H9 (cell line): ENCODE measurements at regions not wholly inside any gene's neighbourhood (a gene's known extent, or its start where the extent isn't known, plus 50 kb on each side); places are given as distances from the start of the nearest gene placed in this dataset.

Experiments
- DNase-seq: peaks from one replicate; pipeline ENCODE4 v3.0.0-alpha.2; 2017
- H2AFZ ChIP-seq: one replicate; pipeline ENCODE4 v1.6.1; 2013; ENCODE audit warnings: mild to moderate bottlenecking, low read length, control low read depth, moderate library complexity
- H2AK5ac ChIP-seq: 2 replicates; pipeline ENCODE4 v1.6.1; 2013; ENCODE audit warnings: low read length, control low read depth, mixed read lengths; ENCODE audit not compliant: insufficient read length
- H2BK120ac ChIP-seq: one replicate; pipeline ENCODE4 v1.6.1; 2013; ENCODE audit warnings: low read depth, mild to moderate bottlenecking, low read length, control low read depth, inconsistent platforms; ENCODE audit not compliant: poor library complexity, severe bottlenecking
- H2BK12ac ChIP-seq: 2 replicates; pipeline ENCODE4 v1.6.1; 2013; ENCODE audit warnings: low read length, control low read depth, mixed read lengths, low read depth; ENCODE audit not compliant: insufficient read length
- H2BK15ac ChIP-seq: 2 replicates; pipeline ENCODE4 v1.6.1; 2013; ENCODE audit warnings: low read depth, low read length, control low read depth
- H2BK20ac ChIP-seq: one replicate; pipeline ENCODE4 v1.6.1; 2013; ENCODE audit warnings: low read depth, mild to moderate bottlenecking, low read length, control low read depth, inconsistent platforms; ENCODE audit not compliant: poor library complexity, severe bottlenecking
- H2BK5ac ChIP-seq: 2 replicates; pipeline ENCODE4 v1.6.1; 2013; ENCODE audit warnings: low read length, control low read depth, mixed read lengths; ENCODE audit not compliant: insufficient read length
- H3K14ac ChIP-seq: 2 replicates; pipeline ENCODE4 v1.6.1; 2013; ENCODE audit warnings: low read length, control low read depth; ENCODE audit not compliant: insufficient read depth
- H3K18ac ChIP-seq: 2 replicates; pipeline ENCODE4 v1.6.1; 2013; ENCODE audit warnings: low read depth, mild to moderate bottlenecking, mixed read lengths, low read length, control low read depth; ENCODE audit not compliant: insufficient read length
- H3K23ac ChIP-seq: 2 replicates; pipeline ENCODE4 v1.6.1; 2013; ENCODE audit warnings: low read length, control low read depth, mixed read lengths, low read depth; ENCODE audit not compliant: insufficient read length
- H3K23me2 ChIP-seq: 2 replicates; pipeline ENCODE4 v1.6.1; 2013; ENCODE audit warnings: low read depth, mild to moderate bottlenecking, mixed read lengths, low read length, control low read depth; ENCODE audit not compliant: insufficient read length, poor library complexity, severe bottlenecking
- H3K27ac ChIP-seq: 2 replicates; pipeline ENCODE4 v1.5.1; 2013; ENCODE audit warnings: low read length, control low read depth, mixed read lengths, low read depth; ENCODE audit not compliant: insufficient read length
- H3K27me3 ChIP-seq: 2 replicates; pipeline ENCODE4 v1.6.1; 2013; ENCODE audit warnings: low read length, control low read depth, inconsistent platforms; ENCODE audit not compliant: insufficient read depth
- H3K4ac ChIP-seq: 2 replicates; pipeline ENCODE4 v1.6.1; 2013; ENCODE audit warnings: low read depth, mild to moderate bottlenecking, control low read depth, inconsistent platforms, low read length, moderate library complexity
- H3K4me1 ChIP-seq: 2 replicates; pipeline ENCODE4 v1.6.1; 2013; ENCODE audit warnings: low read length, control low read depth, inconsistent platforms; ENCODE audit not compliant: insufficient read depth
- H3K4me2 ChIP-seq: 2 replicates; pipeline ENCODE4 v1.6.1; 2013; ENCODE audit warnings: low read length, control low read depth, mixed read lengths; ENCODE audit not compliant: insufficient read length, insufficient read depth
- H3K56ac ChIP-seq: 2 replicates; pipeline ENCODE4 v1.6.1; 2013; ENCODE audit warnings: low read depth, mild to moderate bottlenecking, mixed read lengths, low read length, control low read depth; ENCODE audit not compliant: insufficient read length
- H3K79me1 ChIP-seq: 2 replicates; pipeline ENCODE4 v1.6.1; 2013; ENCODE audit warnings: low read depth, mild to moderate bottlenecking, moderate library complexity, low read length, control low read depth, inconsistent platforms; ENCODE audit not compliant: insufficient read depth, poor library complexity, severe bottlenecking
- H3K79me2 ChIP-seq: 2 replicates; pipeline ENCODE4 v1.6.1; 2013; ENCODE audit warnings: low read length, control low read depth, inconsistent platforms; ENCODE audit not compliant: insufficient read depth
- H3K9ac ChIP-seq: 2 replicates; pipeline ENCODE4 v1.6.1; 2013; ENCODE audit warnings: low read length, control low read depth, mixed read lengths; ENCODE audit not compliant: insufficient read length; ENCODE audit errors: extremely low read depth
- H3K9me3 ChIP-seq: one replicate; pipeline ENCODE4 v1.6.1; 2013; ENCODE audit warnings: low read depth, low read length, inconsistent platforms; ENCODE audit not compliant: control insufficient read depth
- H3T11ph ChIP-seq: one replicate; pipeline ENCODE4 v1.6.1; 2013; ENCODE audit warnings: mild to moderate bottlenecking, low read length, control low read depth, inconsistent platforms
- H4K20me1 ChIP-seq: one replicate; pipeline ENCODE4 v1.6.1; 2013; ENCODE audit not compliant: control insufficient read depth, insufficient read length, insufficient read depth
- H4K5ac ChIP-seq: 2 replicates; pipeline ENCODE4 v1.6.1; 2013; ENCODE audit warnings: low read depth, mild to moderate bottlenecking, mixed read lengths, low read length, control low read depth; ENCODE audit not compliant: insufficient read length
- H4K8ac ChIP-seq: replicated peaks from 2 replicates; pipeline ENCODE4 v1.6.1; 2013; ENCODE audit warnings: low read length, control low read depth, mixed read lengths, low read depth; ENCODE audit not compliant: insufficient read length
- H4K91ac ChIP-seq: 2 replicates; pipeline ENCODE4 v1.6.1; 2013; ENCODE audit warnings: low read depth, mild to moderate bottlenecking, moderate library complexity, mixed read lengths, low read length, control low read depth; ENCODE audit not compliant: insufficient read length
- H3K27ac Mint-ChIP-seq, 3 experiments: 2 replicates in 2 of 3; 3 replicates in 1 of 3; pipeline ENCODE4 v1.8.0; 2020 to 2021; ENCODE audit warnings: mixed read lengths in 3 of 3, mild to moderate bottlenecking in 1 of 3, moderate library complexity in 1 of 3
- H3K27me3 Mint-ChIP-seq: 2 replicates; pipeline ENCODE4 v1.8.0; 2021; ENCODE audit warnings: low read depth, mild to moderate bottlenecking, moderate library complexity, mixed read lengths
- H3K36me3 Mint-ChIP-seq, 3 experiments: 2 replicates in 2 of 3; 3 replicates in 1 of 3; pipeline ENCODE4 v1.8.0; 2020 to 2021; ENCODE audit warnings: low read depth in 3 of 3, mixed read lengths in 3 of 3; ENCODE audit not compliant: insufficient read depth in 1 of 3
- H3K4me1 Mint-ChIP-seq, 2 experiments: 2 replicates each; pipeline ENCODE4 v1.8.0; 2020; ENCODE audit warnings: mixed read lengths in 2 of 2
- H3K4me3 Mint-ChIP-seq, 2 experiments: 2 replicates in 1 of 2; 3 replicates in 1 of 2; pipeline ENCODE4 v1.8.0; 2020 to 2021; ENCODE audit warnings: mild to moderate bottlenecking in 2 of 2, mixed read lengths in 2 of 2, moderate library complexity in 1 of 2
- H3K9me3 Mint-ChIP-seq, 2 experiments: 2 replicates in 1 of 2; 3 replicates in 1 of 2; pipeline ENCODE4 v1.8.0; 2020; ENCODE audit warnings: mild to moderate bottlenecking in 2 of 2, mixed read lengths in 2 of 2, moderate library complexity in 1 of 2
- WGBS: extraction: QIAGEN DNeasy Blood & Tissue Kit; methylation state at CpG from one replicate; pipeline ENCODE4 v1.1.7; 2013; ENCODE audit warnings: missing lambda C conversion rate, low lambda C conversion rate, mixed read lengths; ENCODE audit not compliant: insufficient read length; ENCODE audit errors: extremely low coverage; 5-methylcytosine and 5-hydroxymethylcytosine counted together
- TF ChIP-seq, protein P1 (sequence below): fragments of 200-600 bp; sonication (generic); conservative IDR thresholded peaks from 3 replicates; pipeline ENCODE4 v1.8.0; 2021; ENCODE audit warnings: antibody characterized with exemption, mild to moderate bottlenecking

DNA sequence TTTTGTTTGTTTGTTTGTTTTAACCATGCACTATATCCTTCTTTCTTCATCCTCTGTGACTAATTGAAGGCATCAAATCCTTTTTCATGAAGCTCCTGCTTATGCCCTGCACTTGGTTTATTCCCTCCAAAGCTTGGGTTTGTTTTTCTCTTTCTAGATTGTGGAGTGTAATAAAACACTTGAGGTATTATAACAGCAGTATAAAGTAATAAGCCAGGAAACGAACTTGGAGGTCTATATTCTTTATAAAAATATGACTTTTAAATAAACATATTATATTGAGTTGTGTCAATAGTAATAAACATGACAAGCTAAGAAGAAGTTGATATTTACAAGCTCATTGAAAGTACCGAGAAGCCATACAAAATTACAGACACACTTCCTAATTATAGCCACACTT lies 659.4 kb downstream of the RFPL4B start:
- no peak overlapping the region for H3K27ac ChIP-seq
- H4K5ac ChIP-seq = no peak overlapping the region
- no peak overlapping the region for H3K4me3 Mint-ChIP-seq
- no peak overlapping the region for H3K23ac ChIP-seq
- no peaks in the 10 kb centered on the region; the same call in 1 of the 2 replicates for H3K4me1 ChIP-seq
- WGBS = no CpG with 5 or more reads among the region's 2 CpGs
- no peaks in the 10 kb centered on the region; a peak in 1 of 7 replicates for H3K36me3 Mint-ChIP-seq
- no peaks in the 10 kb centered on the region for H3K9me3 ChIP-seq
- no peak overlapping the region for H2BK120ac ChIP-seq
- no peak overlapping the region for H2BK15ac ChIP-seq
- no peak overlapping the region for H4K91ac ChIP-seq
- no peak overlapping the region for H2AFZ ChIP-seq
- H3K4ac ChIP-seq = no peak overlapping the region
- H2AK5ac ChIP-seq = no peak overlapping the region
- no peaks in the 10 kb centered on the region for H3K79me1 ChIP-seq
- no peak overlapping the region for H3T11ph ChIP-seq
- H3K4me1 Mint-ChIP-seq = peaks cover 18 to 19% of the 10 kb centered on the region in 2 experiments
- no peaks in the 10 kb centered on the region for H3K79me2 ChIP-seq
- H2BK12ac ChIP-seq = no peak overlapping the region
- no peak overlapping the region for H2BK5ac ChIP-seq
- no peaks in the 10 kb centered on the region for H3K9me3 Mint-ChIP-seq
- no peak overlapping the region for H3K9ac ChIP-seq
- H3K18ac ChIP-seq = no peak overlapping the region
- H2BK20ac ChIP-seq = no peak overlapping the region
- H3K56ac ChIP-seq = no peak overlapping the region
- peak overlapping the region in 1 of 3 experiments; percentile 59; a peak in 1 of 7 replicates for H3K27ac Mint-ChIP-seq
- H4K20me1 ChIP-seq = no peaks in the 10 kb centered on the region
- no peaks in the 10 kb centered on the region for H3K27me3 ChIP-seq
- no peak overlapping the region for H3K4me2 ChIP-seq
- no peak overlapping the region for H3K14ac ChIP-seq
- no peak for DNase-seq
- H4K8ac ChIP-seq = no peak overlapping the region
- no peaks in the 10 kb centered on the region for H3K27me3 Mint-ChIP-seq
- no peaks in the 10 kb centered on the region for H3K23me2 ChIP-seq
- TF ChIP-seq, protein P1, sequence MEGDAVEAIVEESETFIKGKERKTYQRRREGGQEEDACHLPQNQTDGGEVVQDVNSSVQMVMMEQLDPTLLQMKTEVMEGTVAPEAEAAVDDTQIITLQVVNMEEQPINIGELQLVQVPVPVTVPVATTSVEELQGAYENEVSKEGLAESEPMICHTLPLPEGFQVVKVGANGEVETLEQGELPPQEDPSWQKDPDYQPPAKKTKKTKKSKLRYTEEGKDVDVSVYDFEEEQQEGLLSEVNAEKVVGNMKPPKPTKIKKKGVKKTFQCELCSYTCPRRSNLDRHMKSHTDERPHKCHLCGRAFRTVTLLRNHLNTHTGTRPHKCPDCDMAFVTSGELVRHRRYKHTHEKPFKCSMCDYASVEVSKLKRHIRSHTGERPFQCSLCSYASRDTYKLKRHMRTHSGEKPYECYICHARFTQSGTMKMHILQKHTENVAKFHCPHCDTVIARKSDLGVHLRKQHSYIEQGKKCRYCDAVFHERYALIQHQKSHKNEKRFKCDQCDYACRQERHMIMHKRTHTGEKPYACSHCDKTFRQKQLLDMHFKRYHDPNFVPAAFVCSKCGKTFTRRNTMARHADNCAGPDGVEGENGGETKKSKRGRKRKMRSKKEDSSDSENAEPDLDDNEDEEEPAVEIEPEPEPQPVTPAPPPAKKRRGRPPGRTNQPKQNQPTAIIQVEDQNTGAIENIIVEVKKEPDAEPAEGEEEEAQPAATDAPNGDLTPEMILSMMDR = no peak
